ENCODE measurements at regions not wholly inside any gene's neighbourhood (a gene's known extent, or its start where the extent isn't known, plus 50 kb on each side); places are given as distances from the start of the nearest gene placed in this dataset.

GRCh38 chr19:5219551-5220304, 120.9 kb downstream of the PTPRS start:
- TF ChIP-seq ZNF274 (IDR thresholded peaks at IDR 0.05; ENCODE audit: low read depth, low read length) (no peak), YY1 (IDR thresholded peaks at IDR 0.05; ENCODE audit: insufficient read depth, insufficient read length) (no peak), SUZ12 (IDR thresholded peaks at IDR 0.05; ENCODE audit: extremely low read depth, insufficient read depth, insufficient read length) (no peak)
